ENCODE measurements at regions not wholly inside any gene's neighbourhood (a gene's known extent, or its start where the extent isn't known, plus 50 kb on each side); places are given as distances from the start of the nearest gene placed in this dataset.

GRCh38 chr5:2803751-2804150, 52.3 kb upstream of the IRX2 start:
- H3K27ac ChIP-seq (ENCODE audit: control insufficient read depth, insufficient read depth): no peak overlapping the region
- BruUV-seq (replicated peaks): no TSS peak
- H3K79me2 ChIP-seq (ENCODE audit: control insufficient read depth, insufficient read depth, low read length): no peaks in the 10 kb centered on the region
- FAIRE-seq (no peak), ATAC-seq (no peak), DNase-seq (ENCODE audit: low read depth, low spot score) (no peak)
- RAD21 ChIA-PET (ENCODE audit: unreplicated experiment): no interaction called here
- intact Hi-C loops (cut with micrococcal nuclease; ENCODE audit: unreplicated experiment) (no loop called here), in situ Hi-C loops (cut with MboI) (no loop called here)
- no peaks in the 10 kb centered on the region; the same call in 2 of the 3 replicates for H3K9me3 ChIP-seq (replicated peaks; ENCODE audit: control insufficient read depth, insufficient read depth, low read length)
- H3K4me2 ChIP-seq (ENCODE audit: control insufficient read depth, insufficient read depth): no peak overlapping the region
- no peak overlapping the region for H3K9ac ChIP-seq (ENCODE audit: control insufficient read depth, insufficient read depth, low read length)
- POLR2A ChIA-PET: no interaction called here
- no peaks in the 10 kb centered on the region for H3K36me3 ChIP-seq (ENCODE audit: control insufficient read depth in 2 of 2, insufficient read depth in 2 of 2, low read length in 1 of 2)
- TF ChIP-seq POLR2AphosphoS5 (IDR thresholded peaks at IDR 0.05; ENCODE audit: low read length): no peak
- no peaks in the 10 kb centered on the region for H3K27me3 ChIP-seq (replicated peaks in 1 of 2; ENCODE audit: control insufficient read depth in 2 of 2, insufficient read depth in 2 of 2, low read length in 1 of 2)
- H3K4me1 ChIP-seq (ENCODE audit: control insufficient read depth, insufficient read depth, low read length): no peaks in the 10 kb centered on the region
- no peaks in the 10 kb centered on the region for H4K20me1 ChIP-seq (ENCODE audit: control insufficient read depth, insufficient read depth)
- SMC1A ChIA-PET (ENCODE audit: uncharacterized antibody, unreplicated experiment): no interaction called here
- no peak overlapping the region for H2AFZ ChIP-seq (ENCODE audit: control insufficient read depth, low read depth, low read length)
- CTCF ChIA-PET: interaction anchor here (0.9 kb wide), 1 partner anchor 9 kb away, joined by 3 read pairs; no protein-coding TSS in a partner anchor
- no peak overlapping the region for H3K4me3 ChIP-seq
- 38% methylated on average over 2 of the region's 2 CpGs for WGBS (ENCODE audit: insufficient coverage, insufficient replicate concordance, low lambda C conversion rate, missing lambda C conversion rate)

GRCh38 chr5:2802693-2803365, 51.4 kb upstream of the IRX2 start:
- Histone ChIP-seq H3K9me3 (replicated peaks; ENCODE audit: control insufficient read depth, insufficient read depth, low read length) (no peaks in the 10 kb centered on the region; the same call in 2 of the 3 replicates), H3K4me2 (ENCODE audit: control insufficient read depth, insufficient read depth) (no peak overlapping the region), H3K4me1 (ENCODE audit: control insufficient read depth, insufficient read depth, low read length) (no peaks in the 10 kb centered on the region), H3K27ac (ENCODE audit: control insufficient read depth, insufficient read depth) (no peak overlapping the region), H3K9ac (ENCODE audit: control insufficient read depth, insufficient read depth, low read length) (no peak overlapping the region), H3K79me2 (ENCODE audit: control insufficient read depth, insufficient read depth, low read length) (no peaks in the 10 kb centered on the region), H4K20me1 (ENCODE audit: control insufficient read depth, insufficient read depth) (no peaks in the 10 kb centered on the region), H3K27me3 (replicated peaks in 1 of 2; ENCODE audit: control insufficient read depth in 2 of 2, insufficient read depth in 2 of 2, low read length in 1 of 2) (no peaks in the 10 kb centered on the region), H3K36me3 (ENCODE audit: control insufficient read depth in 2 of 2, insufficient read depth in 2 of 2, low read length in 1 of 2) (no peaks in the 10 kb centered on the region), H2AFZ (ENCODE audit: control insufficient read depth, low read depth, low read length) (no peak overlapping the region), H3K4me3 (no peak overlapping the region)
- TF ChIP-seq STAT3 (IDR thresholded peaks at IDR 0.05; ENCODE audit: low read depth, low read length): no peak
- ChIA-PET RAD21 (ENCODE audit: unreplicated experiment) (no interaction called here), CTCF (no interaction called here), POLR2A (no interaction called here), SMC1A (ENCODE audit: uncharacterized antibody, unreplicated experiment) (no interaction called here)
- in situ Hi-C loops (cut with MboI) (no loop called here), intact Hi-C loops (cut with micrococcal nuclease; ENCODE audit: unreplicated experiment) (no loop called here)
- WGBS (ENCODE audit: insufficient coverage, insufficient replicate concordance, low lambda C conversion rate, missing lambda C conversion rate): 43% methylated on average over 10 of the region's 10 CpGs
- BruUV-seq (replicated peaks): no TSS peak
- FAIRE-seq (no peak), ATAC-seq (no peak), DNase-seq (ENCODE audit: low read depth, low spot score) (no peak)
